SK-N-SH (cell line): ENCODE measurements at regions not wholly inside any gene's neighbourhood (a gene's known extent, or its start where the extent isn't known, plus 50 kb on each side); places are given as distances from the start of the nearest gene placed in this dataset.

Experiments
- CTCF ChIA-PET: fragments of 300-600, 350-600 bp; formaldehyde crosslinking; extraction: SDS; loops from one replicate; lab custom pipeline; 2021; lab: Yijun Ruan, JAX
- POLR2A ChIA-PET: fragments of 350-600 bp; sonication (Branson Sonifier 250); formaldehyde crosslinking; extraction: SDS; loops from one replicate; lab custom pipeline; 2020; ENCODE audit warnings: antibody characterized with exemption, inconsistent platforms; lab: Yijun Ruan, JAX
- DNase-seq: peaks from one replicate; pipeline ENCODE4 v3.0.0; 2012
- H2AFZ ChIP-seq: fragments of 200-600 bp; sonication (generic); 2 replicates; pipeline ENCODE4 v1.8.1; 2016; ENCODE audit warnings: antibody characterized with exemption, mild to moderate bottlenecking, low read depth
- H3F3A ChIP-seq: fragments of 200-600 bp; sonication (generic); replicated peaks from 2 replicates; pipeline ENCODE3; 2016; ENCODE audit warnings: antibody characterized with exemption, mild to moderate bottlenecking; ENCODE audit not compliant: insufficient read depth
- H3K27ac ChIP-seq, 2 experiments: fragments of 200-500 bp in 1 of 2; fragments of 200-600 bp in 1 of 2; sonication (Bioruptor generic) in 1 of 2; sonication (generic), shearing (Covaris generic) in 1 of 2; 2 replicates each; pipeline versions ENCODE4 v1.5.1 to v1.6.1; 2014 to 2016; ENCODE audit warnings: low read depth in 2 of 2, inconsistent platforms in 1 of 2, low read length in 1 of 2, mild to moderate bottlenecking in 1 of 2, mixed read lengths in 1 of 2
- H3K27me3 ChIP-seq: fragments of 200-600 bp; sonication (generic), shearing (Covaris generic); 2 replicates; pipeline ENCODE4 v1.6.1; 2016; ENCODE audit warnings: mixed run types; ENCODE audit not compliant: insufficient read depth
- H3K36me3 ChIP-seq, 2 experiments: fragments of 200-500 bp in 1 of 2; fragments of 200-600 bp in 1 of 2; sonication (Bioruptor generic) in 1 of 2; sonication (generic) in 1 of 2; replicated peaks in 1 of 2; 2 replicates each; pipeline versions ENCODE3 to v1.5.1; 2014 to 2016; ENCODE audit warnings: low read length in 1 of 2, mild to moderate bottlenecking in 1 of 2; ENCODE audit not compliant: insufficient read depth in 2 of 2, control insufficient read depth in 1 of 2
- H3K4me1 ChIP-seq, 2 experiments: fragments of 200-500 bp in 1 of 2; fragments of 200-600 bp in 1 of 2; sonication (Bioruptor generic) in 1 of 2; sonication (generic), shearing (Covaris generic) in 1 of 2; 2 replicates each; pipeline versions ENCODE4 v1.5.1 to v1.6.1; 2014 to 2016; ENCODE audit warnings: low read depth in 1 of 2, low read length in 1 of 2, mixed run types in 1 of 2; ENCODE audit not compliant: insufficient read depth in 2 of 2, control insufficient read depth in 1 of 2
- H3K4me2 ChIP-seq: fragments of 200-600 bp; sonication (generic), shearing (Covaris generic); 2 replicates; pipeline ENCODE4 v1.6.1; 2017; ENCODE audit warnings: mixed run types
- H3K4me3 ChIP-seq, 2 experiments: fragments of 200-500 bp in 1 of 2; fragments of 200-600 bp in 1 of 2; sonication (Bioruptor generic) in 1 of 2; sonication (generic), shearing (Covaris generic) in 1 of 2; 2 replicates each; pipeline versions ENCODE4 v1.5.1 to v1.8.1; 2014 to 2016; ENCODE audit warnings: low read depth in 2 of 2, inconsistent platforms in 1 of 2, low read length in 1 of 2, mild to moderate bottlenecking in 1 of 2, mixed read lengths in 1 of 2, moderate library complexity in 1 of 2
- H3K79me2 ChIP-seq: fragments of 200-600 bp; sonication (generic); 2 replicates; pipeline ENCODE4 v1.8.1; 2017; ENCODE audit warnings: mild to moderate bottlenecking; ENCODE audit not compliant: insufficient read depth
- H3K9ac ChIP-seq: fragments of 200-600 bp; sonication (generic); 2 replicates; pipeline ENCODE4 v1.6.1; 2017; ENCODE audit warnings: mixed run types
- H3K9me2 ChIP-seq: fragments of 200-600 bp; sonication (generic); 2 replicates; pipeline ENCODE4 v1.6.1; 2017; ENCODE audit warnings: mixed run types
- H3K9me3 ChIP-seq: fragments of 200-600 bp; sonication (generic); 2 replicates; pipeline ENCODE4 v1.6.1; 2017; ENCODE audit warnings: mixed run types, mild to moderate bottlenecking, moderate library complexity
- H4K20me1 ChIP-seq: fragments of 200-600 bp; sonication (generic); 2 replicates; pipeline ENCODE4 v1.6.1; 2017; ENCODE audit warnings: mild to moderate bottlenecking, mixed run types; ENCODE audit not compliant: insufficient read depth
- EP300 ChIP-seq, 2 experiments: IDR thresholded peaks; 2 replicates each; pipeline versions ENCODE4 v1.4.0 to v1.6.1; 2012; ENCODE audit warnings: borderline replicate concordance in 1 of 2, low read depth in 1 of 2, low read length in 1 of 2
- FOXJ3 ChIP-seq: sonication (generic); formaldehyde crosslinking; IDR thresholded peaks from 2 replicates; pipeline ENCODE4 v1.5.1; 2020; ENCODE audit warnings: mild to moderate bottlenecking, missing genetic modification reagents
- FOXM1 ChIP-seq: IDR thresholded peaks from 2 replicates; pipeline ENCODE4 v1.4.0; 2012; ENCODE audit warnings: low read depth, mild to moderate bottlenecking
- MEF2A ChIP-seq: IDR thresholded peaks from 2 replicates; pipeline ENCODE4 v1.4.0; 2012; ENCODE audit warnings: low read depth, borderline replicate concordance
- NFIC ChIP-seq: IDR thresholded peaks from 2 replicates; pipeline ENCODE4 v1.4.0; 2012; ENCODE audit warnings: borderline replicate concordance
- NRF1 ChIP-seq: IDR thresholded peaks from 2 replicates; pipeline ENCODE4 v1.6.1; 2012; ENCODE audit warnings: low read depth, mild to moderate bottlenecking, low read length
- PBX3 ChIP-seq: IDR thresholded peaks from 2 replicates; pipeline ENCODE4; 2012
- RAD21 ChIP-seq: IDR thresholded peaks from 2 replicates; pipeline ENCODE4 v1.6.1; 2012; ENCODE audit warnings: mild to moderate bottlenecking, low read length
- RCOR1 ChIP-seq: fragments of 150-350 bp; IDR thresholded peaks from 2 replicates; pipeline ENCODE4 v1.6.1; 2017; ENCODE audit warnings: antibody characterized with exemption, low read length
- RFX5 ChIP-seq: IDR thresholded peaks from 2 replicates; pipeline ENCODE4 v1.6.1; 2012; ENCODE audit warnings: mild to moderate bottlenecking, improper control_type of control experiment, low read length
- TEAD4 ChIP-seq: IDR thresholded peaks from 2 replicates; pipeline ENCODE4 v1.4.0; 2012; ENCODE audit warnings: mild to moderate bottlenecking, borderline replicate concordance; ENCODE audit not compliant: insufficient read depth
- YY1 ChIP-seq: IDR thresholded peaks from 2 replicates; pipeline ENCODE4 v1.4.0; 2012; ENCODE audit warnings: low read depth, mild to moderate bottlenecking
- WGBS: methylation state at CpG from one replicate; pipeline ENCODE4 v1.1.6; 2017; ENCODE audit warnings: low lambda C conversion rate; 5-methylcytosine and 5-hydroxymethylcytosine counted together

GRCh38 chr2:61753512-61753911 is 100.3 kb downstream of the FAM161A start:
- POLR2A ChIA-PET, result no interaction called here
- Histone ChIP-seq H3K4me2 (no peak overlapping the region), H3K4me1 (peaks cover 0 to 2% of the 10 kb centered on the region in 2 experiments; a peak in 1 of 4 replicates), H3K27ac (no peak overlapping the region), H3K9me2 (no peaks in the 10 kb centered on the region), H3K79me2 (no peaks in the 10 kb centered on the region), H2AFZ (no peak overlapping the region), H3F3A (peaks cover 5% of the 10 kb centered on the region), H3K4me3 (no peak overlapping the region), H3K27me3 (no peaks in the 10 kb centered on the region), H4K20me1 (no peaks in the 10 kb centered on the region), H3K9ac (no peak overlapping the region), H3K36me3 (no peaks in the 10 kb centered on the region), H3K9me3 (no peaks in the 10 kb centered on the region)
- WGBS, result 30% methylated on average over 1 of the region's 1 CpG
- TF ChIP-seq NRF1 (no peak), RAD21 (no peak), RCOR1 (no peak), NFIC (no peak), FOXJ3 (no peak), RFX5 (no peak), TEAD4 (no peak), FOXM1 (no peak), YY1 (no peak)
- CTCF ChIA-PET, result no interaction called here
- no peak for DNase-seq

GRCh38 chr2:61750624-61751023 is 103.2 kb downstream of the FAM161A start:
- H3K36me3 ChIP-seq, result no peaks in the 10 kb centered on the region
- TF ChIP-seq NFIC, result peak; percentile 46; the same call in 1 of the 2 replicates
- no peak for TF ChIP-seq EP300 (IDR thresholded peaks at IDR 0.05; ENCODE audit: borderline replicate concordance in 1 of 2, low read depth in 1 of 2, low read length in 1 of 2)
- WGBS, result 55% methylated on average over 2 of the region's 2 CpGs
- H3K9me2 ChIP-seq, result no peaks in the 10 kb centered on the region
- ChIA-PET CTCF (interaction anchor here (0.8 kb wide), 1 partner anchor 101 kb away, joined by 4 read pairs; no protein-coding TSS in a partner anchor), POLR2A (no interaction called here)
- no peak overlapping the region for H3K4me3 ChIP-seq
- H4K20me1 ChIP-seq, result no peaks in the 10 kb centered on the region
- 0 out of 2 replicates have a peak overlapping the region, but pooled peaks have one; percentile 8 for H3K4me2 ChIP-seq
- no peaks in the 10 kb centered on the region for H3K79me2 ChIP-seq
- no peaks in the 10 kb centered on the region for H3K9me3 ChIP-seq
- no peak overlapping the region for H3K27ac ChIP-seq
- H3K4me1 ChIP-seq, result peaks cover 0 to 2% of the 10 kb centered on the region in 2 experiments; a peak in 1 of 4 replicates
- peaks cover 5% of the 10 kb centered on the region for H3F3A ChIP-seq
- peak overlapping the region; percentile 37; the same call in 1 of the 2 replicates for H2AFZ ChIP-seq
- H3K9ac ChIP-seq, result no peak overlapping the region
- DNase-seq, result no peak
- no peaks in the 10 kb centered on the region for H3K27me3 ChIP-seq

- Histone ChIP-seq H3K79me2 (no peaks in the 10 kb centered on the region), H2AFZ (no peak overlapping the region), H3F3A (no peaks in the 10 kb centered on the region), H3K4me1 (no peaks in the 10 kb centered on the region), H3K9ac (no peak overlapping the region), H3K27me3 (no peaks in the 10 kb centered on the region), H3K4me2 (no peak overlapping the region), H3K36me3 (no peaks in the 10 kb centered on the region), H3K9me3 (no peaks in the 10 kb centered on the region), H4K20me1 (no peaks in the 10 kb centered on the region), H3K4me3 (no peak overlapping the region), H3K9me2 (no peaks in the 10 kb centered on the region), H3K27ac (no peak overlapping the region)
- POLR2A ChIA-PET, result no interaction called here
- CTCF ChIA-PET, result no interaction called here
- 90% methylated on average over 5 of the region's 6 CpGs for WGBS
- DNase-seq, result no peak
- TF ChIP-seq FOXJ3 (no peak), MEF2A (no peak), PBX3 (no peak)
These were observed 110.9 kb downstream of the FAM161A start for GRCh38 chr2:61742955-61743354.
